ENCODE measurements at regions not wholly inside any gene's neighbourhood (a gene's known extent, or its start where the extent isn't known, plus 50 kb on each side); places are given as distances from the start of the nearest gene placed in this dataset.

DNA sequence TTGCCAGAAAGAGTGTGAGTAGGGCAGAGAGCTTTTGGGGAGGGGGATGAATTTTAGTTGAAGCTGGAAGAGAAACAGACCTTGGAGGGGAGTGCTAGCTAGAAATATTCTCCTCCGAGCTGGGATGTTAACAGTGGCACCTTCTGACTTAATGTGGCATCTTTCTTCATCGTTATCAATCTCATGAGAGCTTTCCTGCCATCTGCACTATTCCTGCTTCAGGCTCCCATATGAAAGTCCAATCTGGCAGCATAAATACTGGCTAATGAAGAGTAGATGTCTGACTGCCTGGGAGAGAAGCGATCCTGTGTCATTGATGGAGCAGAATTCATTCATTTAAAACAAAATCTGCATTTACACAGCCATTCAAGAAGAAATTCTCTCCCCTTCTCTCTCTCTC, 284.5 kb downstream of the TMEM38B start:
- TF ChIP-seq, protein P1, sequence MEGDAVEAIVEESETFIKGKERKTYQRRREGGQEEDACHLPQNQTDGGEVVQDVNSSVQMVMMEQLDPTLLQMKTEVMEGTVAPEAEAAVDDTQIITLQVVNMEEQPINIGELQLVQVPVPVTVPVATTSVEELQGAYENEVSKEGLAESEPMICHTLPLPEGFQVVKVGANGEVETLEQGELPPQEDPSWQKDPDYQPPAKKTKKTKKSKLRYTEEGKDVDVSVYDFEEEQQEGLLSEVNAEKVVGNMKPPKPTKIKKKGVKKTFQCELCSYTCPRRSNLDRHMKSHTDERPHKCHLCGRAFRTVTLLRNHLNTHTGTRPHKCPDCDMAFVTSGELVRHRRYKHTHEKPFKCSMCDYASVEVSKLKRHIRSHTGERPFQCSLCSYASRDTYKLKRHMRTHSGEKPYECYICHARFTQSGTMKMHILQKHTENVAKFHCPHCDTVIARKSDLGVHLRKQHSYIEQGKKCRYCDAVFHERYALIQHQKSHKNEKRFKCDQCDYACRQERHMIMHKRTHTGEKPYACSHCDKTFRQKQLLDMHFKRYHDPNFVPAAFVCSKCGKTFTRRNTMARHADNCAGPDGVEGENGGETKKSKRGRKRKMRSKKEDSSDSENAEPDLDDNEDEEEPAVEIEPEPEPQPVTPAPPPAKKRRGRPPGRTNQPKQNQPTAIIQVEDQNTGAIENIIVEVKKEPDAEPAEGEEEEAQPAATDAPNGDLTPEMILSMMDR (optimal IDR thresholded peaks at IDR 0.05 in 1 of 3, IDR thresholded peaks at IDR 0.05 in 1 of 3, conservative IDR thresholded peaks at IDR 0.05 in 1 of 3; ENCODE audit: extremely low read depth in 1 of 3, insufficient read depth in 2 of 3, low read length in 3 of 3): no peak
- no peak for TF ChIP-seq EZH2 (IDR thresholded peaks at IDR 0.05; ENCODE audit: low read length)
